ENCODE measurements at regions not wholly inside any gene's neighbourhood (a gene's known extent, or its start where the extent isn't known, plus 50 kb on each side); places are given as distances from the start of the nearest gene placed in this dataset.

- TF ChIP-seq, protein P1, sequence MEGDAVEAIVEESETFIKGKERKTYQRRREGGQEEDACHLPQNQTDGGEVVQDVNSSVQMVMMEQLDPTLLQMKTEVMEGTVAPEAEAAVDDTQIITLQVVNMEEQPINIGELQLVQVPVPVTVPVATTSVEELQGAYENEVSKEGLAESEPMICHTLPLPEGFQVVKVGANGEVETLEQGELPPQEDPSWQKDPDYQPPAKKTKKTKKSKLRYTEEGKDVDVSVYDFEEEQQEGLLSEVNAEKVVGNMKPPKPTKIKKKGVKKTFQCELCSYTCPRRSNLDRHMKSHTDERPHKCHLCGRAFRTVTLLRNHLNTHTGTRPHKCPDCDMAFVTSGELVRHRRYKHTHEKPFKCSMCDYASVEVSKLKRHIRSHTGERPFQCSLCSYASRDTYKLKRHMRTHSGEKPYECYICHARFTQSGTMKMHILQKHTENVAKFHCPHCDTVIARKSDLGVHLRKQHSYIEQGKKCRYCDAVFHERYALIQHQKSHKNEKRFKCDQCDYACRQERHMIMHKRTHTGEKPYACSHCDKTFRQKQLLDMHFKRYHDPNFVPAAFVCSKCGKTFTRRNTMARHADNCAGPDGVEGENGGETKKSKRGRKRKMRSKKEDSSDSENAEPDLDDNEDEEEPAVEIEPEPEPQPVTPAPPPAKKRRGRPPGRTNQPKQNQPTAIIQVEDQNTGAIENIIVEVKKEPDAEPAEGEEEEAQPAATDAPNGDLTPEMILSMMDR (IDR thresholded peaks at IDR 0.05 in 8 of 11, conservative IDR thresholded peaks at IDR 0.05 in 3 of 11) = no peak
- no peak for TF ChIP-seq POLR2A (IDR thresholded peaks at IDR 0.05)
Observed at GRCh38 chr1:19013826-19014548, 57.5 kb upstream of the IFFO2 start.

All from spleen (tissue), 7 donors.